Fibroblast of peridontal ligament (primary cell): ENCODE measurements at regions not wholly inside any gene's neighbourhood (a gene's known extent, or its start where the extent isn't known, plus 50 kb on each side); places are given as distances from the start of the nearest gene placed in this dataset.

Source experiments
- DNase-seq: peaks from one replicate; pipeline ENCODE4 v3.0.0-alpha.2; 2010; ENCODE audit errors: extremely low read depth

DNA sequence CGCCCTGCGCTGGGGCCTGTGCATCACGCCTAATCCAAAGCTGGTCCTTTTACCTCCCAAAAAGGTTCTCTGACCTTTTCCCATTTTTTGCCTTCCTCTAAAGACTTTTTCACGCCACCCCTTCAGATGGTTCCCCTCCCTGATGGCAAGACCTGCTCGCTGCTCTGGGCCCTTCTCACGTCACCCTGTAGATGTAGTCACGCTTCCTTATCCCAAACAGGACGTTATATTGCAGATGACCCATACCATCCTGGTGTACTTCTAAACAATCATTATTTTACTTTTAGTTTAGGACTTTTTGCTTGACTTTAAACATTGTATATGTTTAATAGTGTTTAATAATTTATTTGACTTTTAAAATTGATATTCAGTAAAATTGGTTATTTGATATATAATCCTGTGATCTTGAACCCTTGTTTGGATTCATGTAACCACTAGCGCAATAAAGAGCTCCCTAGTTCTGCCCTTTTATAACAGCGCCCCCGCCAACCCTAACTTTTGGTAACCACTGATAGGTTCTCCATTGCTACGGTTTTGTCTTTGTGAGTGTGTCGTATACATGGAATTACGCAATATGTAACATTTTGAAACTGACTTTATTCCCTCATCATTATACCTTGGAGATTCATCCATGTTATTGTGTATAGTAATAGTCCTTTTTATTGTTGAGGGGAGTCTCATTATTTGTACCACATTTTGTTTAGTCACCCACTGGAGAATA, 159.0 kb upstream of the CHRNA7 start:
- no peak for DNase-seq

DNA sequence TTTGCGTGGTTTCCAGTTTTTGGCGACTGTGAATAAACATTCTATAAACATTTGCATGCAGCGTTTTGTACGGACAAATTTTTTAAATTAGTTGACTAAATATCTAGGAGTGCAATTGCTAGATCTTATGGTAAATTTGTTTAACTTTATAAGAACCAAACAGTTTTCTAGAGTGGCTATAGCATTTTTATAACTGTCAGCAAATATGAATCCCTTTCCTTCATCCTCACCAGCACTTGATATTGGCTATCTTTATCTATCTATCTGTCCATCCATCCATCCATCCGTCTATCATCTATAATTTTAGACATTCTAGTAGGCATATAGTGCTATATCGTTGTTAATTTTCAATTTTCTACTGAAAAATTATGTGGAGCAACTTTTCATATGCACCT, 158.4 kb upstream of the CHRNA7 start:
- DNase-seq = no peak

DNA sequence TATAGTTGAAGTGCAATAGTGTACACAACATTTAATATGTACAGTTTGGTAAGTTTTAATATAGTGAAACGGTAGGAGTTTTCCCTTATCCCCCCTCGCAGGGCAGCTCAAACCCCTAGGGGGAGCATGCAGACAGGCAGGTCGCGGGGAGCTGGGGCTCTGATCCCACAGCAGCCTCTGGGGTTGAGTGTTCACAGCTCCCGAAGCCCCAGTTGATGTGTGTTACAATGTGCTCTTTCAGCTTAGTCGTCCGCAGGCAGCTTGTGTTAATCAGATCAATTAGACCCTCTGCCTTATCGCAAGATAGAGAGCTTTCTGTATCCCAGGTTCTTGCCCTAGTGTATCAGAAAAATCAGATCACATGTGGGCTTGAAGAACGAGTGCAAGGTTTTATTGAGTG, 143.1 kb upstream of the CHRNA7 start:
- DNase-seq = no peak

DNA sequence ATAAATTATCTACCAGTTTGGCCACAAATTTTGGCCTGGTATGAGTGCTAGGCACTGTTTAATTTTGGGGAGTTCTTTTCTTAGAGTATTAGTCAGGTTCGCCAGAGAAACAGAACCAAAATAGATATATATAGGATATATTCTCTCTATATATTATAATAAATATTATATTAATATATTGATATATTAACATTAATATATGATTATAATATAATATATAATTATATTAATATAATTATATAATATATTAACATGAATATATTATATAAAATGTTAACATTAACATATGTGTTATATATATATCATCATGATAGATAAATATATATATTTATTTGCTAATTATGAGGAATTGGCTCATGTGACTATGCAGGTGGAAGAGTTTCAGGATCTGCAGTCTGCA, 137.8 kb upstream of the CHRNA7 start:
- DNase-seq = no peak

DNA sequence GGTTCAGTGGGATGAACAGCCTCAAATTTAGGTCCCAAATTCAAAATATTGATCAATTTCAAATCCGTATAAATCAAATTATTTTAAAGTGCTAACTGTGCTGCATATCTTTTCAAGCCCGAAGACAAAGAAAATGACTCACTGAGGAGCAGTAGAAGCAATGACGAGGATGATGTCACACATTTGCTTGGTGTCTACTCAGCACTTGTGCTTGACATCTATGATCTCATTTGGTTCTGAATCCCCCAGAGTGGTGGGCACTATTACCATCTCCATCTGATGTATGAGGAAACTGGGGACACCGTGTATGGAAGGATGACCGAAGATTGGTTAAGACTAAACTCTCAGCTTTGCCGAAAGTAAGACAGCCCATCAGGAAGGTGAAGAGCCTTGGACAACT, 136.5 kb upstream of the CHRNA7 start:
- no peak for DNase-seq

DNA sequence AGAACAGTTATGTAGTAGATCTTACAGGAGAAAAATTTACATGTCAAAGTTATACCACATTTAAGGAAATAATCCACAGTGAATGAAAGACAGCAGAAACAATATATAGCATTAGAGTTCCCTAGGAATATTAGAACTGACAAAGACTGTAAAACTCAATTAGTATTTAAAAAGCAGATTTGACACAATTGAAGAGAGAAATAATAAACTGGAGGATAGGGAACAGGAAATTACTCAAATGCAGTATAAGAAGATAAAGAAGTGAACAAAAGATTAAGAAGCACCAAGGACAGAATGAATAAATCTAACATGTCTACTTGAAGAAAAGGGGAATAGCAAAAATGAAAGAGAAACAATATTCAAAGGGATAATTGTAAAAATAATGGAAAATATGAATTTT, 132.6 kb upstream of the CHRNA7 start:
- no peak for DNase-seq

DNA sequence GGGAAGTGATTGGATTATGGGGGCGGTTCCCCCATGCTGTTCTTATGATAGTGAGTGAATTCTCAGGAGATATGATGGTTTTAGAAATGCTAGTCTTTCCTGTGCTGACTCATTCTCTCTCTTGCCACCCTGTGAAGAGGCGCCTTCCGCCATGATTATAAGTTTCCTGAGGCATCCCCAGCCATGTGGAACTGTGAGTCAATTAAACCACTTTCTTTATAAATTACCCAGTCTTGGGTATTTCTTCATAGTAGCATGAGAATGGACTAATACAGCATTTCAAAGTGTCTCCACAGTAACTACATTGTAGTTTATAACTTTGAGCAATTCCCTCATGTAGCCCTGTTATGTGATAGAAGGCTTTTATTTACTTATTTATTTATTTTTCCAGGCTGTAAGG, 128.8 kb upstream of the CHRNA7 start:
- DNase-seq = no peak

DNA sequence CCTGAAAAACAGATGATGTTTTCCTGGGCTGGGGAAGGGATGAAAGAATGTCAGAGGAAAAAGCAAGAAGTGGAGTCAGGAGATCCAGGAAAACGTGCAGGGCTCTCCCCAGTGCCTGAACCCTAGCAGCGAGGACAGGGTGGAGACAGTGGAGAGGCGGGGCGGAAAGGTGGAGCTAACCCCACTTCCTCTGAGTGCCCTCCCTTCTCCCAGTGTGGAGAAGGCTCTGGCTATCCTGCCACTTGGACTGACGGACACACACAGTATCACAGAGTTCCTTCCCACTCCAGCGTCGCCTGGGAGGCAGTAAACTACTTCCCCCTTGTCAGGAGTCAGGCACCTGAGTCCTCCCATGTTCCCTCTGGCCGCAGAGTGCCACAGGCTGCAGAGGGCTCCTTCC, 125.3 kb upstream of the CHRNA7 start:
- DNase-seq = no peak

DNA sequence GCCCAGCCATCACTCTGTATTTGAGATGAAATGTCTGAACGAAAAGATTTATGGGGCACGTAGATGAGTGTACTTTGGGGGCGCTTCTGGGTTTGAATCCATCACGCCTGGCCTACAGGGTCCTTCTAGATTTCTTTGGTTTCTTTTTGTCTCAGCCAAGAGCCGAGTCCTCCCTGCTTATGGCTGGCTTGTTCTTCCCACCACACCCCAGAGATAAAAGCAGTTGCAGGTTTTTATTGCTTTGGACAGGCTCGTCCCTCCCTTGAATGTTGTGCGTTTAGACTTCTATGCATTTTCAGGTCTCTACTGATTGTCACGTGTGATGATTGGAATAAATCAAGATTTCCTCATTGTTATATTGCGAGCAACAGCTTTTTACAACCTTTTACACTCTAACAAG, 104.8 kb upstream of the CHRNA7 start:
- DNase-seq = no peak

DNA sequence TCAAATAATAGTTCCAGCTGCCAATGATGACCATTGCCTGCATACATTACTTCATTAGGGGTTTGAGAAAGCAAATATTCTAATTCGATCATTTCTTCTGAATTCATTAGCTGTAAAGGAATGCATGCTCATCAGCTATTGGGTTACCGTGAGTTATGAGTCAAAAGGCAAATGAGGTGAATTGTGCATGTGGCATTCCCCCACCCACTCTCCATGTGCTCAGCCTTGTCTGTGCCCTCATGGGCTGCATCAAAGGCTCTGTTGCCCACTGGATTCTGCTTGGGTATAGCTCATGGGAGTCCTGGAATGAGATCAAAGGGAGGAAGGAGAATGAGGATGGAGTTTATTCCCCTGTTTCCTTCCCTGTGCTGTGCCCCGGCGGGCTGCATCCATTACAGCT, 99.3 kb upstream of the CHRNA7 start:
- no peak for DNase-seq

DNA sequence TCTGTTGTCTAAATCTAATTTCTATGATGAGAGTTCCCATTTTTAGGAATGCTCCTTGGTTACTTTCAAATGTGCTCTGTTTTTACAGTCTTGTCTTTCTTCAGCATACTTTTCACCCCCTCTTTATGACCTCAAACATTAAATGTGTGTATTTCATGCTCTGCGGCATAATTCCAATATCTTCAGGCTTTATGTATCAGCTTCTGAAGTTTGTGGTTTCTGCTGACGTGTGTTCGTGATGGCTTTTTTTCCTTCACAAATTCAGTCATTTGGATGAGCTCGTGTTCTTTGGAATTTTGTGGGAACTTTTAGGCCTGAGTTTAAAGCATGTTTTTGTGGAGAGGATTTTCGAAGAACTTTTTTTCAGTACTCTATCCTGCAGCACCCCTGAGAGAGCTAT, 97.7 kb upstream of the CHRNA7 start:
- peak; percentile 5 for DNase-seq

DNA sequence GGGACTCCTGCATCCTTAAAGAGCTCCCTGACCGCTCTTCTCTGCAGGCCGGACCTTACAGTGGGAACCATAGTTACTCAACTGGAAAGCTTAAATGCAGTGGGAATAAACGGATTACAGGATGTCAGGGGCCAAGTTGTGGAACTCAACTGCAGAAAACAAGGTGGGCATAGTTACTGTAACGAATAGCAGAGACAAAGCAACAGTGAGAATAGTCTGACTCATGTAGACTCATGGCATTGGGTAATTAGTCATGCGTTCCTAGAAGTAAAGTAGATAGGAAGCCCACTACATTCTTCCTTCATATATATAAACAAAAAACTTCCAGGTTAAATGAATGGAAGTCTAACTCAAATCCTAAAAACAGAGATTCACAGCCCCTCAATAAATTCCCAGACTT, 95.5 kb upstream of the CHRNA7 start:
- DNase-seq = no peak

DNA sequence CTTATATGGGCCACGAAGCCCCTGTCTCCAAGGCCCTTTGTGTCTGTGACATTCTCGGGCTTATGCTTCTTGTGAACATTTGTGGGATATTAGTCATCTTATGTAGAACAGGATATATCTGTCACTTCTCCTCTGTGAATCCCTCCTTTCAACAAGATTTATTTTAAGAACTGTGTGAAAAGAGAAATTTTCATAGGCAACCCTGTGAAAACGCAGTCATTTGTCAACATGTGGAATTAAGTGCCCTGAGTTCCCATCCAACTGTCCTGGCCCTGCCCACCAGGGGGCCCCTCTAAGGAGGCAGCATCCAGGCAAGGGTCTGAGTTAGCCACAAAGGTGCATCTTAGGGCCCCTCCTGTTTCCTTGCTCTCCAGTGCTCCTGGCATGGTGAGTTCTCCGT, 76.8 kb upstream of the CHRNA7 start:
- DNase-seq = no peak

DNA sequence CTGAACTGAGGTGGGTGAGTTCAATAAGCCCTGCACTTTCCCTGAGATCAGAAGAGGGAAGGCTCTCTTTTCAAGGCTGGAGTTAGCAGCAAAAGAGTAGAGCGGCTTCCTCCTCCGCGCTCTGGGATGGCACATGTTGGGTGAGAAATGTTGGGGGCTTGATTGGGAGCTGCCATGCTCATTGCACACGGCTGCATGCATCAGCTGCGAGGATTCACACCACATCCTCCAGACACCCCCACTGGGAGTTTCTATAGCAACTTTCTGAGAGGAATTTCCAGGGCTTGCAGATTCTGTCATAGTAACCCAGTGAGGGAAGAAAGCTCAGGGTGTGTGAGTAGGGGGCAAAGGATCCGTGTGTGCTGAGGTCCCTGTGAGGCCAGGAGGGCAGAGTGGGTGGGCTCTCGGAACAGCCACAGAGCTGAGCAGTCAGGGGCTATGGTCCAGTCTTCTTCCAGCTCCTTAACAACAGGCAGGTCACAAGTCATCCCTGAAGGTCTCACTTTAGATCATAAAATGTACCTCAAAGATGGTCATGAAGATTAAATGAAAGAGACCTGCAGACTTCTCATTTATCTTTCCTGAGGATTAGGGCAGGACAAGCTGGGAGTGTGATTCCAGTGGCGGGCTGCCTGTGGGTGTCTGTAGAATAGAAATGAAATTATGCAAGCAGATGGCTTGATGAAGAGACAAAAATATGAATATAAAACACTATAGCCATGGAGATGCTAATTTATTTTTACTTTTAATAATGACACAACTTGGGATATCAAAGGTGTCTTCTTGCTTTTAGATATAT, 75.7 kb upstream of the CHRNA7 start:
- no peak for DNase-seq

DNA sequence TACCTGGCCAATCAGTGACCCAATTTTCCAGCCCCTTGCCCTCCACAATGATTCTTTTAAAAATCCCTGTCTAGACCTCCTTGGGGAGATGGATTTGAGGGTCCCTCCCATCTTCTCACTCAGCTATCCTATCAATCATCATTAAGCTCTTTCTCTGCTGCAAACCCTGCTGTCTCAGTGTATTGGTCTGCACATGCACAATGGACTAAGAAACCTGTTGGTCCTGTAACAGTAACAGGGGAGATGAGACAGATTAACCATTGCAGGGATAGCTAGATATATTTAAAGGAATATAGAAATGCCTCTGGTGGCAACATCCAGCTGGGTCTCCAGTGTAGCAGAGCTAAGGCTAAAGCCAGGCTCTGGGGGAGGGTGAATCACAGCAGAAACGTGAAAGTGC, 74.6 kb upstream of the CHRNA7 start:
- DNase-seq = no peak

DNA sequence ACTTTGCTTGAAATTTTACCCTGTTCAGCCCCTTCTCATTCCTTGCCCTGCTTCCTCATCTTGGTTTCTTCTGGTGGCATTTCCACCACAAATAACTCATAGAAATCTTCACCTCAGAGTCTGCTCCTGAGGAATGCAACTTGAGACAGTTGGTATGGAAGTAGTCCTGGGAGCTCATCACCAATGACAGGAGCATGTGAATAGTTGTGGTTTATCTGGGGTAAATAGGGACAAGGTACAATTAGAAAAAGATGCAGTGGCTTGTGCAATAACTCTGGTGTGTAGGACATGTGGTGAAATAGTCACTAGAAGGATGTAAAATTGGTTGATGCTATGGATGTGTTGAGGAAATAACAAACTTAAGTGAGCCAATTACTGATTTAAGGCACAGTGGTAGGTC, 72.7 kb upstream of the CHRNA7 start:
- no peak for DNase-seq

DNA sequence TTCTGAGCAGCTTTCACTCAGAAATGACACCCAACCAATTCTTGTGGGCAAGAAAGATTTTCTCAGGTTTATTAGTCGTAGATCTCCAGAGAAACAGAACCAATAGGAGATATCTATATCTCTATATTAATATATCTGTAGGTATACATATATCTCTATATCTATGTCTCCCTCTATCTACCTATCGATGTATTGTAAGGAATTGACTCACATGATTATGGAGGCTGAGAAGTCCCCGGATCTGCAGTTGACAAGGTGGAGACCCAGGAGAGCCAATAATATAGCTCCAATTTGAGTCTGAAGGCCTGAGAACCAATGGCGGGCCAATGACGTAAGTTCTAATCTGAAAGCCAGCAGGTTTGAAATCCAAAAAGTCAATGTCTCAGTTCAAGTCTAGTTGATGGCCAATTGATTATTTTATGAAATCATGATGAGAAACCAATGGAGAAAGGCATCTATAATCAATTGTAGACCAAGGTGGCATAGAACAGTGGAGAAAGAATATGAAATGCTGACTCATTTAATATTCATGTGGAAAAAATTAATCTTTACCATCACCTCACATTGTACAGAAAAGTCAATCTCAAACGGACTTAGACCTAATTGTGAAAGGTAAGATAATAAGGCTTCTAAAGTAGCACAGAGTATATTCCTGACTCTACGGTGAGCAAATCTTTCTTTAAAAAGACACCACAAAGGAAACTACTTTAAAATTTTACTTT, 65.6 kb upstream of the CHRNA7 start:
- DNase-seq = no peak

DNA sequence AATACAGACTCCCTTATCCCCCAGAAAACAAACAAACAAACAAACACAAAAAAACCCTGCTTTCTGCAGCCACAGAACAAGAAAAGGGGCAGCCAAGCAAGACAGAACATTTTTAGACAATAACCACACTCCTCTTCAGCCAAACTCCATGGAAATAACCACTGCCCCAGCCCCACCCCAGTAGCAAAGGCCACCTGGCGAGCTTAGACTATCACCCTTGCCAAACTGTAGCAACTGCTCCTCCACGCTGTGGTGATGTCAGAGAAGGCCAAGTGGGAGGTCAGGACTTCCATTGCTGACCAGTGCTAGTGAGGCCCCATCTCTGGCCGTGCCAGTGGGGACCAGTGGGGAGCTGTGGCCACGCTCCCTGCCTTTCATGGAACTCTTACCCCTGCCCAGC, 60.3 kb upstream of the CHRNA7 start:
- no peak for DNase-seq

DNA sequence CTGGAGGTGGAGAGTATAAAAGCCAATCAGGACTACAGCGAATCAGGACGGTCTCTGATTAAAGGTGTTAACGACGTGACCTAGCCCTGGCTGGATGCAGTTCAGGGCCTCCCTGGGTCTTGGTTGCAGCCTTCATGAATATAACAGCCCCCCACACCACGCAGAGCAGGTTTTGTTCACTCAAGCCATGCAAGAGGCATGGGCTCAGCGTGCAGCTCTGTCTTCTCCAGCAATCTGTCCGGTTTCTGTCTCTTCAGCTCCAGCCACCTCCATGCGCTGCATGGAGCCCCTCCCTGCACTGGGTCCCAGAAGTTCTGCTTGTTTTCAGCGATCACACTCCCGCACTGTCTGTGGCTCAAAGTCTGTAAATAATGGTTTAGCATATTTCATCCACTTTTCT, 57.1 kb upstream of the CHRNA7 start:
- DNase-seq = no peak

DNA sequence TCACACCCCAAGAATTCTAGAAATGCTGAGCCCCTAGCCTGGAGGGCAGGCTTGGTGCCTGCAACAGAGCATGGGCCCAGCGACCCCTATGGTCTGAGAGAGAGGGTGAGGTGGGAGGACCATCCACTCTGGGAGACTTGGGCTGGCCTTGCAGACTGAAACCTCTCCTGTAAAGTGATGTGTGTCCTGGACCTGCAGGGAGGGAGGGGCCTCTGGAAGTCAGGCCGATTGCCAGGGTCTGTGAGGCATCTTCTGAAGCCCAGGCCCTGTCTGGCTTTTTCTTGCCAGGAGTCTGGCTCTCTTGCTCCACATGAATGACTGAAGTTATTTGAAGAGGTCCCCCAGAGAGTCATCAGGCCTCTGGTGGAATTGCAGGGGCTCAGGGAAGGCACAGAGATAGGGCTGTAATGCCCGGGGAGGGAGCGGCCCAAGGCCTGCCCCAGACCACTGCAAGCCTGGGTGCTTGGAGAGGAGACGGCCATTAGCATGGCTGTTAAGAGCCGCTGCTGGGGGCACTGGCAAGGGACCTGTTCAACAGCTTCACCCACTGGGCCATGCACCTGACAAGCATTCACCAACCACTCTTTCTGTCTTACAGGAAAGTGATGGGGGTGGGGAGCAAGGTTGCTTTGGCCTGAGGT, 56.0 kb upstream of the CHRNA7 start:
- DNase-seq = no peak

DNA sequence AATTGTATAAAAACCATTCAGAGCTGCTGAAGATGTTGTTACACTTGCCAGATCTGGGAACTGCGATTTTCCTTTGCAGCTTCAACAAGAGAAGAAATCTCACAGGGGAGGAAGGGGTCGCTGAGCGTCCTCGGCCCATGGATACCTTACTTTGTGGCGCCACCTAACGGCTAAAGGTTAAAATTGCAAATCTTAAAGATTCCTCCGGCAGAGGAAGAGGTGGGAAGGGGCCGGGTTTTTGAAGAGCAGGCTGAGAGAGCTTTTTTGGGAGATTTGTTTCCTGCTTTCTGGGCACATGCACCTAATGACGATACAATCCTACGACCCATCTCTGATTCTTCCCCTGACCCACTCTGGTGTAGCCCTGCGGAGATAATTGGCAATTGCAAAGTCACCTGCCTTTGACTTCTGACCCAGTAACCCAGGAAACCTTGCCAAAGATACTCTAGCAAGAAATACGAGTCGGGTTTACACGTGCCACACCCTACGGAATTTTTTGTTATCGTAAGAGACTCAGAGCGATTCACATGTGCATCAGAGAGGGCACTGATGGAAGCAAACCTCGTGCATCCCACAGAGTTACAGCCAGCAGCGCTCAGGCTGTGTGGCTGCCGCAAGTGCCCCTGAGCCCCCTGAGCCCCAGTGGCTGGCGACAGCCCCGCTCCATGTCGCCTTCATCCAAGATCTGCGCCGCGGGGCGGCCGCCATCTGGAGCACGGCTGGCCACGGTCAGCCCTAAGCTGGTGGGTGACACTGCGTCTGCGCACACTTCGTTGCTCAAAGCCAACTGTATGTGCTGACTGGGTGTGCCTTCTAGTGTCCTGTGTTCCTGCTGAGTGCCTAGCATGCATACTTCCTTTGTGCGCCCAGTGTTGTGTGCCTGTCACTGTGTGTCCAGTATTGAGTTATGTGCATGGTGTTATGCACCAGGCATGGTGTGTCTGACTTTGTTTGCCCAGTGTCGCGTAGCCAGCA, 55.2 kb upstream of the CHRNA7 start:
- peak; percentile 8 for DNase-seq
